ENCODE measurements at regions not wholly inside any gene's neighbourhood (a gene's known extent, or its start where the extent isn't known, plus 50 kb on each side); places are given as distances from the start of the nearest gene placed in this dataset.
"Not testable (repeated sequence)": the region's sequence is repeated elsewhere in the genome, so short reads cannot be mapped to it uniquely, and the experiment has no call there.

DNA sequence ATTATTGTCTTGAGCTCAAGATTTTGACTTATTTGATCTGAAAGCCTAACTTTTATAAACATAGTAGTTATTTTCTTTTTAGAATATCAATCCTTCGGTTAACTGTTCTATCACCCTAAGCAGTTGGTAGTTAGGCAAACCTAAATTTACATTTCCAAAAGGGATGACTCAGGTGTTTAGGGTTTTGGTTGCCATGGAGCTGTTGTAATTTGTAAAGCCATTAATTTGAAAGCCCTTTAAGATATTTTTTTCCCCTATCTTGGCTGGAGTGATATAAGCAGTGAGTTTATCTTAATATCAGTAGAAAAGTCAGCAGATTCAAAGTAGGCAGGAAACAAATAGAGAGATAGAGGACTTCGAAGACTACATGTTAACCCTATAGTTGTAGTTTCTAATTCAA lies 1472.6 kb upstream of the CELF2 start:
- DNase-seq (ENCODE audit: low read depth), result no peak

GRCh38 chr10:9547936-9548904 lies 1469.5 kb upstream of the CELF2 start:
- no peak for DNase-seq (ENCODE audit: low read depth)

DNA sequence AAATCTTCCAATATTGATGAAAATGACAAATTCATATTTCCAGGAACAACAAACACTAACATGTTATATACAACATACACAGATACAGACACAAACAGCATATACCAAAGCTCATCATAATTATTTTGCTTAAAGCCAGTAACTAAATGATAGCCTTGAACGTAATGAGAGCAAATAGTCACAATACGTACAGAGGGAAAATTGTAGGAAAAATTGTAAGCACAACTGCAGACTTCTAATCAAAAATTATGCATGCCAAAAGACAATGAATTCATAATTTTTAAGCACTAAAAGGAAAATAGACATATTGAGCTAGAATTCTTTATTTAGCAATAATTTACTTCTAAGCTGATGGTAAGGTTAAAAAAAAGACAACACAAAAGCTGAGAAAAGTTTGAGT lies 1466.9 kb upstream of the CELF2 start:
- no peak for DNase-seq (ENCODE audit: low read depth)

- no peak for DNase-seq (ENCODE audit: low read depth)
These were observed 1463.4 kb upstream of the CELF2 start for GRCh38 chr10:9554321-9554720.

DNA sequence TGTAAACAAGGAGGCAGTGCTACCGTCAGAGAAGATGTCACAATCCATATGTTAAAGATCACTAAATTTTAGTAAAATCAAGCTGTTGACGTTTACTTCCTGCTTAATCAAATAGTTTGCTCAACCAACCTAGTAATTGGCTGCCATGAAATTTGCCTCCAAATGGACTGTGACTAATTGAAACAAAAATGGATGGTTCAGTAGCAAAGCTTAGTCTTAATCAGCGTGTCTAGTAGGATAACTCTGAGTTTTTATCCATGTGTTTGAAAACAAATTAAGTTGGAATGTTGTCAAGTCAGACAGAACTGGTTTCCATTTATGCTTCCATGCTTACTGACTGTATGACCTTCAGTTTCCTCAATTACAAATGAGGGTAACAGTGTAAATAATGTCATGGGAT lies 1456.7 kb upstream of the CELF2 start:
- no peak for DNase-seq (ENCODE audit: low read depth)

DNA sequence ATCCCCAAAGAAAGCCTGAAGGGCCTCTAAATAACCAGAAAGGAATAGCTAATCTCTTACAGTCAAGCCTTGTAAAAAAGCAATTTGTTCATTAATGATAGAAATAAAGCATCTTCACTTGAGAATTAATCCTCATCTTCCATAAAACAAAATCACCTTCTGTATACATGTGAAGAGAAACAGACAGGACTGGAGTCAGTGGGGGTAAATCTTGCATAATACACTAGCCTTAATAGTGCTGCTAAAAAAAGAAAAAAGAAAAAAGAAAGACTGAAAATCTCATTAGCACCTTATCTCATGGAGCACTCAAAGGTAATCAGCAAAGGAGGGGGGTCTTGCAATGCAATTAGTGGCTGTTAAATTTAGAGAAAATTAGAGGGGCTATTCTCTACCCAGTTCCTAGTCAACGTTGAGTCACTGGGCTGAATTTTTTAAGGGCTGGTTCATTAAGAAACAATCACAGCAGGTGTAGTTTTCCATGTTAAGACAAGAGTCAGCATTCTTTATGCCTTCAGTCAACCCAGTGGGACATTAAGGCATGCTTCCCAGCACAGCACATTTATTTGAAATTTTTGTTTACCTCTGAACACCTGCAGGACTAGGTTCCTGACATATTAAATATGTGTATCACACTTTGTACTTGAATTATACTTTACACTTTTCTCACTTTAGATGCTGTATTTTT lies 1455.7 kb upstream of the CELF2 start:
- no peak for DNase-seq (ENCODE audit: low read depth)

DNA sequence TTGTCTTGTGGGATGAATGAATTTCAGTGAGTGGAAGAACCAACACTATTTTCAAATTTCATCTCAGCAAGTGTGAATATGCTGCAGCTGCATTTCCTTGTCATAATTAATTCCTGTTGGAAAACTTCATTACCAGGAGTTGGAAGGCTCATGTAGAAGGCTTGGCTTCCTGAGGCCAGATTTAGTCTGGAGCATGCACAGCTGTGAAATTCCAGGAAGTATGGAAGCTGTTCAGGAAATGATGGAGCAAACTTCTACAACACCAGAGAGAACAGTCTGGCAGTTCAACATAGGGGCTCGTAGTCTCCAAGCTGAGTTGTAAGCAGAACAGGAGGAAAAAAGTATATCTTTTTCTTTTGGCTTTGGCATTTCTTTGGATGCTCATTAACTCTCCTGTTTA lies 1439.9 kb upstream of the CELF2 start:
- DNase-seq (ENCODE audit: low read depth), result no peak

- no peak for DNase-seq (ENCODE audit: low read depth)
These were observed 1438.5 kb upstream of the CELF2 start for GRCh38 chr10:9579110-9579705.

DNA sequence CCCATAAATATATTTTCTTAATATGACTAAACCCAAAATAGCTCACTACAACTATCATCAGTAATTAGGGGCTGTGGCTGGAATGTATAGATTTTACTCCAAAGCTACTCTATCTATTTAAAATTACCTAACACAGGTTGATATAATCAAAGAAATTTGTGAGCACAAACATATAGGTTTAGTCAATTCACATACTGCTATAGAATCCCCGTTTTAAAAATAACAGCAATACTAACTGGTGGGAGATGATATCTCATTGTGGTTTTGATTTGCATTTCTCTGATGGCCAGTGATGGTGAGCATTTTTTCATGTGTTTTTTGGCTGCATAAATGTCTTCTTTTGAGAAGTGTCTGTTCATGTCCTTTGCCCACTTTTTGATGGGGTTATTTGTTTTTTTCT lies 1434.9 kb upstream of the CELF2 start:
- not testable (repeated sequence) for DNase-seq (ENCODE audit: low read depth)

- peak; percentile 8 for DNase-seq (ENCODE audit: low read depth)
These were observed 1421.2 kb upstream of the CELF2 start for GRCh38 chr10:9596368-9596920.

DNA sequence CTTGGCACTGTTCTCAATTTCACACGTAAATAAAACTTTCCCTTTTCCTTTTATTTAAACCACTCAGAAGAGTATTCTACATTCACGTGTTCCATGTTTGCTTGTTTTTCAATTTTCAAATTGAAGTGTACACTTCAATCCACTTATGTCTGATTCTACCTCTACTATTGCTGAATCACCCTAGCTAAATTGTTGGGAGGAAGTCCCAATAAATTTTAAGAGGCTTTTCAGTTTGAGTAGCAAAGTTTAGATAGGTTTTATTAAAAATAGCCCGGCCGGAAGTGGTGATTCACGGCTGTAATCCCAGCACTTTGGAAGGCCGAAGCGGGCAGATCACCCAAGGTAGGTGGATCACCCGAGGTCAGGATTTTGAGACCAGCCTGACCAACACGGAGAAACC lies 1414.7 kb upstream of the CELF2 start:
- DNase-seq (ENCODE audit: low read depth), result no peak

DNA sequence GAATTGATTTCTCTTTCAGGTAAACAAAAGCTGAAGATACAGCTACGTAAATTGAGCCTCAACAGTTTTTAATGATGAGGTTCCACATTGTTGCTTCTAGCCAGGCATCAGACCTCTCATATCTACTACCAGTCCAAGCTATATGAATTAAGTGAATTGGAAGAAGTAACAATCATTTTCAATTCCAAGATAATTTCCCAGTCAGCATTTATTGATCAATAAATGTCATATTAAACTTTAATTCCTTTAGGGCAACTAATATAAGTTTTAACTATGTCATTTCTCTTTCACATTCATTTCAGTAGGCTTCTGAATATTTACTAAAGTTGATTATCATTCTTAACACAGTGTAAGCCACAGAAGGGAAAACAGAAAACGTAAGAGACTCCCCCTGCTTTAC lies 1413.7 kb upstream of the CELF2 start:
- DNase-seq (ENCODE audit: low read depth), result no peak

GRCh38 chr10:9605231-9605630 lies 1412.4 kb upstream of the CELF2 start:
- peak; percentile 13 for DNase-seq (ENCODE audit: low read depth)

DNA sequence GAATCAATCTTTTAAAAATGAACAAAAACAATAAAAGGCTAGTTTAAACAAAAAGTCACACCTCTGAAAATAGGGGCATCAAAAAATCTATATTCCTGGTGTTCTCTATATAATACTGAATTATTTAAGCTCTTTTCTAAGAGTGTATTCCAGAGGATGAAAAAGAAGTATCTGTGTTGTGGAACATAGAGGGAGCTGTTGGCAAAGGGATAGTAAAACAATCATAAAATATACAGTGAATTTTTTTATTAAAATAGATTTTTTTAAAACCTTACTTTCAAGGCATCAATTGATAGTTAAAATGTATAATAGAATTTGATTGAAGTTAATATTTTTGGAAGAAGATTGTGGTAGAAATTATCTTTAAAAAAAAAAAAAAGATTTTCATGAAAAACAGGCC lies 1409.1 kb upstream of the CELF2 start:
- peak; percentile 25 for DNase-seq (ENCODE audit: low read depth)

DNA sequence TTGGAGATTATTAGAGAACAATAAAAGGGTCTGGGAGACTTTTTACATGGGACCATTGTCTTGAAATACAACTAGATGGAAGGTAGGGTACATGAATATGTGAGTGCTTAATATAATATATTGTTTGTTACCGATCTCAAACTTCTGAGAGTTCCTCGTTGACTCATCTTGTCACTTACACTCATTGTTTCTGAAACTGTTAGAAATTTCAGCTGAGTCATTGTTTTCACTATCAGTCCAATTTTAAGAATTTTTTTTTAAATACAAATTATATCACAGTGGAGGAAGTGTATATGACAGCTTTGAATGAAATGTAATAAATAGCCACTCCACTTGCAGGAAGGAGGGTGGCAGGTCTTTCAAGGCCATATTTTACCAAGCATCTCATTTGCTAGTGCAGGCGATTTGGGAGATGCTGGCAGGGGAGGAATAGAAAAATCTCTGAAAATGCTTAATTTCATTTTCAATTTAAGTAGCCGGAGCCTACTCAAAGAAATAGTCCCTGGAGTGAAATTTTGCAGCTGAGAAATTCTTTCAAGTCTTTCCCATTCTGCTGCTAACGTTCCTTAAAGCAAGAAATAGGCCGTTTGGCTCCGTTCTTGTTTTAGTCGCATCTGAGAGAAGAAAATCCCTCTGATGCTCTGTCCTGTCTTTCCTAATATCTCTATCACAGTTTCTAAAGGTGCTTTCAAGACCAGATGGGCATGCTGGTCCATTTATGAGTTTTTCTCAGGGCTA lies 1404.2 kb upstream of the CELF2 start:
- DNase-seq (ENCODE audit: low read depth), result no peak

DNA sequence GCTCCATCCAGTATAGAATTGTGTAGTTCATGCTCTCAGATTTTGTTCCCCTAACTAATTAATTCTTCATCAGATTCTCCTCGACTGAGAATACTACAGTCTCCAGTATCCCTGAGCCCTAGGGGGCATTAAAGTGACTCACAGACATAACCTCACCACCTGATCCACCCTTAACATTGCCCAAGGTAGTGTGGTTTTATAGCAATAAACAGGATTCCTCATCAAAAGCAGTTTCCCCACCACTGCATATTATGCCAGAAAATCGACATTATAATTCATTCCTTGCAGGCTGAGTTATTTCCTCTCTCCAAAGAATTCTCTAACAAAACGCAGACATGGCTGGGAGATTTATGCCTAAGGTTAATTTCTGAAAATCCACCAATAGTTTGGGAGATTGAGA lies 1402.5 kb upstream of the CELF2 start:
- peak; percentile 64 for DNase-seq (ENCODE audit: low read depth)

GRCh38 chr10:9621216-9621615 lies 1396.5 kb upstream of the CELF2 start:
- DNase-seq (ENCODE audit: low read depth), result peak; percentile 73

DNA sequence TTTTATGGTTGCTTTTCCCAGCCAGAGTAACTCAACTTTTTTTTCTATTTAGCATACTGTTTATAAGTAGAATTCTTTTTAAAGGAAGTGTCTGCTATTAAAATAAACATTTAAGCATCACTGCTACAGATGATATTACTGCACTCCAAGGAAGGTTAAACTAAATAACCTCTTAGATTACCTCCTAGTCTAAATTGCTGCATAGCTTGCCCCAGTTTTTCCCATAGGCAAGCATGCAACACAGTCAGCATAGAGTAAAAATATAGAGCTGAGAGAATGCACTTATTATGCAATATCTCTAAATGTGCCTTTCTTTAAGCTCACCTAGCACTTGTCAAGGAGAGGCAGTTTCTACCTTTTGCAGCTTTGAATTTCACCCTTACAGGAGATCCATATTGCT lies 1392.4 kb upstream of the CELF2 start:
- peak; percentile 70 for DNase-seq (ENCODE audit: low read depth)

- DNase-seq (ENCODE audit: low read depth), result peak; percentile 77
These were observed 1383.2 kb upstream of the CELF2 start for GRCh38 chr10:9634466-9634865.

DNA sequence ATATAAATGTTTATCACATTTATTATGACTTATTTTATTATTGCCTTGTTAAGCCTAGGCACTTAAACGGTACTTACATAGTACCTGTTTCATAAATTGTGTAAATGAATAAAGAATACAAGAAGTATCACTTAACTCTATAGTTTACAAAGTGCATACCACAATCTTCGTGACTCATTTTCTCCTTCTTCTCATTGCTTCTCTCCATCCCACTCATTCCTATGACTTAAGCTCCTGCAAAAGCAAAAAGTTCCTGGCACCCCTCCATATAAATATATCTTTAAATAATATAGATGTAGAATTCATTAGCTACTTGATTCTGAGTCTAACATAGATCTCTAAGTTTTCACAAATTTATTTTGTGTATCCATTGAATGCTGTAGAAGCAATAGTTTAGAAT lies 1382.0 kb upstream of the CELF2 start:
- DNase-seq (ENCODE audit: low read depth), result peak; percentile 63

- peak; percentile 23 for DNase-seq (ENCODE audit: low read depth)
These were observed 1381.5 kb upstream of the CELF2 start for GRCh38 chr10:9636216-9636615.

DNA sequence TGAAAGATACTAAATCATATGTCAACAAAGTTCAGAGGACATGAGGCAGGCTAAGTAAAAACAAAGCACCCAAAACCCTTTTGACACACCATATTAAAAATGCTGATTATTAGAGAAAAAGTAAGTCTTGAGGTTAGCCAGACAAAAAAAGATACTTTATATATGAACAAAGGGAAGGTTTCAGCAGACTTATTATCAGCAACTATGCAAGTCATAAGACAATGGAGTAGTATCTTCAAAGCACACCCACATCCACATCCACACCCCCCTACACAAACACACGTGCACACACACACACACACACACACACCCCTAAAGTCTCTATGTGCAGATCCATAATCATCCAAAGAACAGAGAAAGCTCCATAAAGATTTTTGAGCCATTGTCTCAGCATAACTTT lies 1373.9 kb upstream of the CELF2 start:
- no peak for DNase-seq (ENCODE audit: low read depth)
